GM20431 (cell line): ENCODE measurements at regions not wholly inside any gene's neighbourhood (a gene's known extent, or its start where the extent isn't known, plus 50 kb on each side); places are given as distances from the start of the nearest gene placed in this dataset.

ENCODE experiments used
- in situ Hi-C: fragments of 300-500 bp; cut with MseI, MboI; formaldehyde crosslinking; loops from one replicate; pipeline ENCODE4 v1.15.0; 2020; ENCODE audit warnings: low sequenced_read_pairs; ENCODE audit not compliant: unreplicated experiment

DNA sequence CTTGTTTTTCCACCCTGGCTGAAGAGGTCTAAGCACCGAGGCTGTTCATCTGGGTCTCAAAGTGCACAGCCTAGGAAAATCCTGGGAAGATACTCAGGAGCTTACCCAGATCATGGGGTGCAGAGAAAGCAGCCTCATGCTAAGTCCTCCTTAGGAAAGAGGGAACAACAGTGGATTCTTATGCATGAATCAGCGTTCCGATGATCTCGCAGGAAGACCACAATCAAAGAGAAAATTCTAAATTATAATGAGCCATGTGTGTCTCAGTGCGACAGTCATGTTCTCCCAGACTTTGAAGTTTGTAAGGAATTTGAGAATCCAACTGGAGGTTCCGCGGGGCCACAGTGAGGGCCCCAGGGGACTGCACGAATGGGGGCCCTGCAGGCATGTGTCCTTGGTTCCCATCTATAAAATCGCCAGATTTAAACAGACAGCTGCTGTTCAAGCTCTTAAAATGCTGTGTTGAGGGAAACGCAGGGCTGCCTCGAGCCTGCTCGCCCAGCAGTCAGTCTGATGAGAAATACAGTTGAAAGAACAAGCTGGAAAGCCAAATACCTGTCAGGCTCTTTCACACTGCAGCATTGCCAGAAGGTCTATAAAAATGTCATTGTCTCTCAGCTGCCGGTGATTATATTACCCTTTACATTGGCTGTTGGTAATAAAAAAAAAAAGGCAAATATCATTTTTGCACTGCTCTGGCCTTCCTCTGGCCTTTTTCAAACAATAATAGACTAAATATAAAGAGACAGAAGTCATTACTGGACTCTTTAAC lies 152.1 kb downstream of the PMP22 start:
- in situ Hi-C loops: no loop called here

GRCh38 chr17:15109608-15110007 lies 155.5 kb downstream of the PMP22 start:
- in situ Hi-C loops: no loop called here

DNA sequence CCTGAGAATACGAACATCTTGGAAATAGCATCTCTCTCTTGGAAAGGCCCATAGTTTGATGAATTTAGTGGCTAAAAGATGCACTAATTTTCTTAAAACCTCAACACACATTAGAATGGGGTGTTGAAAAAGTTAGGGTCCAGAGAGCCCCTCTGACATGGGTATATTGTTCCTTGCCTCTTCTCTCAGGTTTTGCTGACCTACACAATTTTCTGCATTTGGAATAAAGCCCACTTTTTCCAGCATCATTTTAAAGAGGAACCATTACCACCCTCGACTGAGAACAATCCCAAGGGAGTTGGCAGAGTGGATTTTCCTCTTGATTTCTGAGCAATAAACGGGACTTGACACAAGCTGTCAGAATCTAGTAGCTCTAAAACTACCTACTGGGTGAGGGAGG lies 156.1 kb downstream of the PMP22 start:
- in situ Hi-C loops: no loop called here

- in situ Hi-C loops: no loop called here
Measured at GRCh38 chr17:15106540-15106939, 158.6 kb downstream of the PMP22 start.

DNA sequence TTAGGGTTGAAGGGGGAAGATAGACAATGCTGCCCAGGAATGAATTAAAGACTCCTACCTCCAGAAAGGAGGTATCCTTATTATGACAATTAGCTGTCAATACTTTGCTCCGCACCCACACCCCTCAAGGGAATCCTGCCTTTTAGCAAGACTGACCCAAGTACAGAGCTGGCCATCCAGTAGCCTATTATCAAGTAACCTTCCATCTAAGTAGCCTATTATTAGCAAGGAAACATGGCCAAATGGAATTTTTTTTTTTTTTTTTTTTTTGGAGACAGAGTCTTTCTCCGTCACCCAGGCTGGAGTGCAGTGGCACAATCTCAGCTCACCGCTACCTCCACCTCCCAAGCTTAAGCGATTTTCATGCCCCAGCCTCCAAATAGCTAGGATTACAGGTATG lies 161.3 kb downstream of the PMP22 start:
- in situ Hi-C loops: no loop called here

GRCh38 chr17:15101175-15101574 lies 164.0 kb downstream of the PMP22 start:
- in situ Hi-C loops: no loop called here

- in situ Hi-C loops: no loop called here
Measured at GRCh38 chr17:15096511-15096910, 168.6 kb downstream of the PMP22 start.

DNA sequence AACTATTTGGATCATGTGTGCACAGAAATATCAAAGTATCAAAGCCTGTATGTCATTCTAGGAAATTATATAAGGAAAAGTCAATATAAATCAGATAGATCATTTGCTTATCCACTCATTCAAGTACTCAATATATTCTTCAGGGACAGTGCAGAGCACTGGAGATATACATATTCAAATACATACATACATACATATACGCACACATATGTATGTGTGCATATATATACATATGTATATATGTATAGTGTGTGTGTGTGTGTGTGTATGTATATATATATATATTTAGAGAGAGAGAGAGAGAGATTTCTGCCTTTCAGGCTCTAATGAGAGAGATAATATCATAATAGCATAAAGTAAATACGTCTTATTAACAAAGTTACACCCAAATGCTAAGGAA lies 169.2 kb downstream of the PMP22 start:
- in situ Hi-C loops: no loop called here

DNA sequence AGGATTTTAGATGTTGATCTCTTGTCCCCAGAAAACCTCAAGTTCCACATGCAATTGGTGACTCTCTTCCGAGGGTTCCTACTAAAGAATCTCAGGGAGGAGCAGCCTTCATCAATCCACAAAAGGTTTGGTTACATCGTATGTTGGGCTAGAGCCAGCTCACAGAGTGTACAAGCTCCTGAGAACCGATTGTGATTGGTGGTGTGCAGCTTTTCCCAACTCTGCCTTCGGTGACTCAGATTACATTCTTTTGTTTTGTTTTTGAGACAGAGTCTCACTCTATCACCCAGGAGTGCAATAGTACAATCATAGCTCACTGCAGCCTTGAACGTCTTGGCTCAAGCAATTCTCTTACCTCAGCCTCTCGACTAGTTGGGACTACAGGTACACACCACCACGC lies 172.4 kb downstream of the PMP22 start:
- in situ Hi-C loops: no loop called here

DNA sequence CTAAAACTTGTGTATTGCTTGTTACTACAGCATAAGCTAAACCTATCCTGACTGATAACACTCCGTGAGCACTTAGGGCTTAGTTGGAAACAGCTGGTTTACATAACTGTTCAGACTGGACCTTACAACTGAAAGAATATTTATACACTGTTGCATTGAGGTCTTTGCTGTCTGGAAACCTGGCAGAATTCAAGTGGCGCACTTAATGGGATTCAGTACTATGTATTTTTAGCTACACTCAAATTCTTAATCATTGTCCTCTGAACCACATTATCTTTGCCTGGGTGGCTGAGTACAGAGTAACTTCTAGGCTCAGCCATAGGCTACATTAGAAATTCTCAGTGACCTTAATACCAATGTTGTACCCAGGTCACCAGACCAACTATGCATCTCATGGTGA lies 172.9 kb downstream of the PMP22 start:
- in situ Hi-C loops: no loop called here

DNA sequence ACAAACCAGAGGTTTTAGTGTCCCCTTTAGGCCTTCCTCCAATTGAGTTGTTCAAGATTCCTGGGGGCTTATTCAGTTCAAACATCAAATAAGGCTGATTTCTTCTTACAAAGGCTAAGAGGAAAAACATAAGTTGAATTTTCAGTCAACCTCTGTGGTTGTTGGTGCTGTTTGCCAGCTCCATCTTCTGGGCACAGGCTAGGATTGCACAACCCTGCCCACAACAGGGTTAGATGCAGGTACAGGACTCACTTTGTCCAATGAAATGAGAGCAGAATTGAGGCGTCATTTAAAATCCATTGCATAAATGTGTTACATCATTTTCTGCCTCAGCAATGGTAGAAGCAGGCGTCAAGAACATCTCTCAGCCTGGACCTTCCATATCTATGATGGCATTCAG lies 173.3 kb downstream of the PMP22 start:
- in situ Hi-C loops: no loop called here

DNA sequence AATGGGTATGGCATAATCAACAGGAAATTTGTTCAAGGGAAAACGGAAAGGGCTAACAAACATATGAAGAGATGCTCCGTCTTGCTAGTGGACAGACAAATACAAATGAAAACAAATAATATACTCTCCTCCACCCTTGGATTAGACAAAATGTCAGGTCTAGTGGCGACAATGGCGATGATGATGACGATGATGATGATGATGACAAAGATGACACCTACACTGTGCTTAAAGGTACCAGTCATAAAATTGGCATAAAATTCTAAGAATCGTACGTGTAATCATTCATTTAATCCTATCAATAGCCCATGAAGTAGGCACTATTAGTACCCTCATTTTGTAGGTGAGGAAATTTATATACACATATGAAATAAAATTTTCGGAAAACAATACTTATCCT lies 174.6 kb downstream of the PMP22 start:
- in situ Hi-C loops: no loop called here

DNA sequence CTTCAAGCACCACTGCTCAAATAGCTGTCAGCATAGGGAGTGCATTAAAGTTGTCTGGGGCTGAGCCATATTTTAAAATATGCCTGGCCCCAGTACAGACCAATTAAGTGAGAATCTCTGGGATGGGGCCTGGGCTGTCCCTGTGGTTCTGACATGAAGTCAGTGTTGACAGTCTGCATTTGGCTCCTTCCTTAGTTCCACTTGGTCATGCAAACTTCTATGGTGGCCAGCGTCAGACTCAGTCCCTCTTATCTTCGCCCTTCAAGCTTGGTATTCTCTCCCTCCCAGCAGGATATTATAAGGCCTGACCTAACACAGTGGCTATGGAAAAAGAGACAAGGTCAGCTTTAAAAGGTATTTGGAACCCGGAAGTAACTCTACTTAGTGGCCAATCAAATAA lies 177.2 kb downstream of the PMP22 start:
- in situ Hi-C loops: no loop called here

- in situ Hi-C loops: no loop called here
Measured at GRCh38 chr17:15086776-15087295, 178.3 kb downstream of the PMP22 start.

GRCh38 chr17:15085890-15086677 lies 179.0 kb downstream of the PMP22 start:
- in situ Hi-C loops: no loop called here

GRCh38 chr17:15083225-15083624 lies 181.9 kb downstream of the PMP22 start:
- in situ Hi-C loops: no loop called here

DNA sequence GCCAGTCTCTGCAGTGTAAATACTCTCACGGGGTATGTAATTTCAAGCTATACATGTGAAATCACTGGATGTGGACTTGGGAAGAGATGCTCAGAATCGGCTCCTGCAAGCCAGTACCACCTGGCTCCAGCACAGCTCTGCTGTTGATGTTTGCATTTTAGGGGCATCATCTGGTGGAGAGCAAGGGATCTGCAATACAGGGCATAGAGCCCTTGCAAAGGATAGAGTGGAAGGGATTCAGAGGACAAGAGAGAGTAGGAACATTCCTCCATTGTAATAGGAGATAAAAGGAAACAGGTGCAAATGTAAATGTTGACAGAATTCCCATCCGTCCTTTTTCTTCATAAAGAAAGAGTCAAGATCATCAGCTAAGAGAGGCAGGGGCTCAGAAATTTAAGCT lies 184.1 kb downstream of the PMP22 start:
- in situ Hi-C loops: no loop called here

GRCh38 chr17:15078570-15078969 lies 186.6 kb downstream of the PMP22 start:
- in situ Hi-C loops: no loop called here

DNA sequence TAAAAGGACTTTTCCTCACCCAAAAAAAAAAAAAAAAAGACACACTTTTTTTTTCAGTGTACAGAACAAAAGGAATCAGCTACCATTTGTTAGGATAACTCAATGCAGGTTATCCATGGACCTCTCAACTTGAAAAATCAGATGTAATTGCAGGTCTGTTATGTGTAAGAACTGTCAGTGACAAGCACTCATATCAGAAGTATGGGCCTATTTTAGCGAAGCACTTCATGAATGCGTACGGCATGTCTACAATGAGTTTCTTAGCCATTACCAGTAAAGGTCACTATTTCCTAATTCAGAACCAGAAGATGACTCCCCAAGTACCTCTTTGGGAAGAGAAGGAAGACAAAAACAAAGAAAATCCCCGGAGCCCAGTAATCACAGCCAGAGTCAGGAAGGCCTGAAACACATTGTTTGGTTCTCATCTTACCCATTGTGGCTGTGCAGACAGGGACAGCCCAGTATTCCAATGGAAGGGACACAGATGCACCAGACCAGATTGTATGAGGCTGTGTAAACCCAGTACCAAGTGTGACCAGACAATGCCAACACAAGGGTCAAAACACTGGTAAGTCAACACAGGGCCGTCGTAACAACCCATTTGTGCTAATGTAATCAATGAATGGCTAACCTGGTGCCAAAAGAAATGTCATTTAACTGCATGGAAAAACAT lies 188.0 kb downstream of the PMP22 start:
- in situ Hi-C loops: no loop called here

GRCh38 chr17:15051933-15052332 lies 213.2 kb downstream of the PMP22 start:
- in situ Hi-C loops: no loop called here

DNA sequence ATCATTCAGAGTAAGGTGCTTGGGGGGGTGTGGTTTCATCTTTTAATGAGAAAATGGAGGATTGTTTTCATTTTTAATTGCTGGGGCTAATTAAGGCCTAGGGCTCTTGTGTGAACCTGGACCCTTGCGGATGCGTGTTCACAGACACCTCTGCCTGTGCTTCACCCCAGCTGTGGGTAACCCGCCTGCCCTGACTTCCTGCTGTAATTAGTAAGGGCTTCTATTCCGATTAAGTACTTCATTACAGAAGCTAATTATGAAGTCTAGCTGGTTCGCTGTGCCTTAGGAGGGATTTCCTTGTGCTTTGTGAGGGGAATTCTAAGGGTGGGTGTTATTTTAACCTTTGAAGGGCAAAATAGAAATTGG lies 215.3 kb downstream of the PMP22 start:
- in situ Hi-C loops: loop anchor here (25.0 kb wide), 1 partner anchor 112 kb away; no protein-coding TSS in a partner anchor
